Pancreas (tissue), 10 donors: ENCODE measurements at regions not wholly inside any gene's neighbourhood (a gene's known extent, or its start where the extent isn't known, plus 50 kb on each side); places are given as distances from the start of the nearest gene placed in this dataset.
A peak's percentile ranks its signal among the peaks of the same experiment; 100 is the strongest.

Source experiments
- ATAC-seq, 4 donors: fragments of 200-7000 bp; cut with Tn5 transposase; one replicate each; pipeline versions ENCODE4 v1.8.0 to v1.9.1; 2020; ENCODE audit warnings: mild to moderate bottlenecking in 4 of 4, moderate library complexity in 4 of 4
- DNase-seq, 6 donors: peaks; one replicate each; pipeline ENCODE4 v3.0.0-alpha.2; 2020
- FAIRE-seq: peaks from 2 replicates; lab custom pipeline; 2012; peaks lifted over from hg19 to GRCh38; lab: Jason Lieb, UNC
- H3K27ac ChIP-seq, 4 donors: fragments of 200-600 bp; sonication (generic); 1 replicate in 3 of 4; 2 replicates in 1 of 4; pipeline versions ENCODE4 v1.5.0 to v1.8.0; 2020
- H3K27me3 ChIP-seq, 4 donors: fragments of 200-600 bp; one replicate each; pipeline ENCODE4 v1.8.0; 2021
- H3K36me3 ChIP-seq, 3 donors: fragments of 200-600 bp; sonication (generic) in 1 of 3; one replicate each; pipeline versions ENCODE4 v1.5.0 to v1.8.0; 2020 to 2021
- H3K4me1 ChIP-seq, 3 donors: fragments of 200-600 bp; one replicate each; pipeline ENCODE4 v1.8.0; 2021
- H3K4me3 ChIP-seq, 4 donors: fragments of 200-600 bp; sonication (generic) in 2 of 4; one replicate each; pipeline versions ENCODE4 v1.5.0 to v1.8.0; 2020 to 2021
- H3K9me3 ChIP-seq, 4 donors: fragments of 200-600 bp; one replicate each; pipeline ENCODE4 v1.8.0; 2021
- CTCF ChIP-seq, 4 donors: fragments of 200-600 bp; sonication (generic) in 3 of 4; IDR thresholded peaks; one replicate each; pipeline versions ENCODE4 v1.5.0 to v1.8.0; 2021; ENCODE audit warnings: antibody characterized with exemption in 4 of 4
- WGBS, 2 donors: extraction: QIAGEN DNeasy Blood & Tissue Kit; methylation state at CpG; one replicate each; pipeline ENCODE4 v1.1.7; 2013; 5-methylcytosine and 5-hydroxymethylcytosine counted together
- intact Hi-C, 3 donors: fragments of 100-400 bp; cut with DNase I; formaldehyde crosslinking; loops; one replicate each; pipeline versions ENCODE4 v1.11.1 to v1.14.2; 2022
- donor health status: healthy with polysubstance abuse.
- donor health status: DM: no; HTN: no; CAD: no; lungs with moderate emphysema.
- donor health status: DM: no; HTN: no; CAD: no.
- donor health status: control.
- donor health status: control.
- donor health status: Bipolar disorder and iron deficiency.
- donor health status: DM: yes; HTN: yes; CAD: no.
- donor health status: DM: no; HTN: no; CAD: no.
- donor health status: DM: no; HTN: no; CAD: no.
- donor health status: DM: yes; HTN: yes; CAD: no.

GRCh38 chr6:3549314-3549940 is 92.6 kb upstream of the SLC22A23 start:
- Histone ChIP-seq H3K4me1 (no peaks in the 10 kb centered on the region), H3K27me3 (no peaks in the 10 kb centered on the region), H3K27ac (no peak overlapping the region), H3K4me3 (no peak overlapping the region), H3K36me3 (no peaks in the 10 kb centered on the region), H3K9me3 (peaks cover 0 to 4% (median 0%) of the 10 kb centered on the region in 4 donors)
- WGBS, 2 donors = 74 to 78% methylated on average over 7 of the region's 7 CpGs
- ATAC-seq (no peak), DNase-seq (no peak), FAIRE-seq (no peak)
- intact Hi-C loops = no loop called here
- TF ChIP-seq CTCF (IDR thresholded peaks at IDR 0.05) = no peak

- DNase-seq (no peak), FAIRE-seq (no peak), ATAC-seq (peak in 1 of 4 donors; percentile 22)
- no peak for TF ChIP-seq CTCF (IDR thresholded peaks at IDR 0.05)
- WGBS, 2 donors = 34 to 56% methylated on average over 2 of the region's 2 CpGs
- Histone ChIP-seq H3K27me3 (no peaks in the 10 kb centered on the region), H3K4me3 (no peak overlapping the region), H3K27ac (no peak overlapping the region), H3K9me3 (no peaks in the 10 kb centered on the region), H3K4me1 (no peaks in the 10 kb centered on the region), H3K36me3 (no peaks in the 10 kb centered on the region)
- intact Hi-C loops = no loop called here
These were observed 89.3 kb upstream of the SLC22A23 start for GRCh38 chr6:3546121-3546520.

GRCh38 chr6:3545156-3545555 is 88.3 kb upstream of the SLC22A23 start:
- TF ChIP-seq CTCF (IDR thresholded peaks at IDR 0.05) = no peak
- Histone ChIP-seq H3K36me3 (no peaks in the 10 kb centered on the region), H3K27me3 (no peaks in the 10 kb centered on the region), H3K9me3 (no peaks in the 10 kb centered on the region), H3K27ac (no peak overlapping the region), H3K4me3 (no peak overlapping the region), H3K4me1 (no peaks in the 10 kb centered on the region)
- WGBS, 2 donors = 89 to 100% methylated on average over 1 of the region's 1 CpG
- FAIRE-seq (no peak), ATAC-seq (no peak), DNase-seq (no peak)
- intact Hi-C loops = no loop called here

- H3K36me3 ChIP-seq = no peaks in the 10 kb centered on the region
- intact Hi-C loops = no loop called here
- no peaks in the 10 kb centered on the region for H3K27me3 ChIP-seq
- TF ChIP-seq CTCF (IDR thresholded peaks at IDR 0.05) = no peak
- H3K4me3 ChIP-seq = no peak overlapping the region
- DNase-seq = no peak
- H3K4me1 ChIP-seq = no peaks in the 10 kb centered on the region
- ATAC-seq = no peak
- WGBS, 2 donors = 75 to 84% methylated on average over 6 of the region's 6 CpGs
- H3K27ac ChIP-seq = no peak overlapping the region
- H3K9me3 ChIP-seq = no peaks in the 10 kb centered on the region
- FAIRE-seq = no peak
These were observed 85.3 kb upstream of the SLC22A23 start for GRCh38 chr6:3542032-3542640.

- H3K27me3 ChIP-seq = no peaks in the 10 kb centered on the region
- intact Hi-C loops = no loop called here
- FAIRE-seq = no peak
- H3K4me1 ChIP-seq = no peaks in the 10 kb centered on the region
- H3K4me3 ChIP-seq = no peak overlapping the region
- 78 to 85% methylated on average over 9 of the region's 9 CpGs for WGBS, 2 donors
- no peaks in the 10 kb centered on the region for H3K9me3 ChIP-seq
- TF ChIP-seq CTCF (IDR thresholded peaks at IDR 0.05) = no peak
- no peak for DNase-seq
- H3K36me3 ChIP-seq = no peaks in the 10 kb centered on the region
- no peak overlapping the region for H3K27ac ChIP-seq
- no peak for ATAC-seq
These were observed 84.2 kb upstream of the SLC22A23 start for GRCh38 chr6:3541006-3541585.
